ENCODE measurements at regions not wholly inside any gene's neighbourhood (a gene's known extent, or its start where the extent isn't known, plus 50 kb on each side); places are given as distances from the start of the nearest gene placed in this dataset.

- FAIRE-seq: no peak
- POLR2A ChIA-PET: no interaction called here
- SMC1A ChIA-PET (ENCODE audit: uncharacterized antibody, unreplicated experiment): interaction anchor here (0.8 to 2.2 kb wide), 6 partner anchors 10 to 349 kb away, joined by 3 to 4 read pairs (median 4); no protein-coding TSS in a partner anchor
- H2AFZ ChIP-seq (ENCODE audit: control insufficient read depth, low read depth, low read length): no peak overlapping the region
- ATAC-seq: no peak
- H3K4me3 ChIP-seq: no peak overlapping the region
- no peaks in the 10 kb centered on the region for H3K36me3 ChIP-seq (ENCODE audit: control insufficient read depth in 2 of 2, insufficient read depth in 2 of 2, low read length in 1 of 2)
- RAD21 ChIA-PET (ENCODE audit: unreplicated experiment): no interaction called here
- H3K27ac ChIP-seq (ENCODE audit: control insufficient read depth, insufficient read depth): no peak overlapping the region
- no peak for DNase-seq (ENCODE audit: low read depth, low spot score)
- in situ Hi-C loops (cut with MboI): no loop called here
- no peak overlapping the region for H3K4me2 ChIP-seq (ENCODE audit: control insufficient read depth, insufficient read depth)
- no peaks in the 10 kb centered on the region for H4K20me1 ChIP-seq (ENCODE audit: control insufficient read depth, insufficient read depth)
- H3K9ac ChIP-seq (ENCODE audit: control insufficient read depth, insufficient read depth, low read length): no peak overlapping the region
- intact Hi-C loops (cut with micrococcal nuclease; ENCODE audit: unreplicated experiment): no loop called here
- TF ChIP-seq NFXL1 (IDR thresholded peaks at IDR 0.05; ENCODE audit: borderline replicate concordance) (no peak), NR2C1 (IDR thresholded peaks at IDR 0.05) (no peak), EZH2 (IDR thresholded peaks at IDR 0.05; ENCODE audit: borderline replicate concordance, control insufficient read depth, low read depth, low read length) (no peak), ZNF592 (IDR thresholded peaks at IDR 0.05) (no peak), GABPA (IDR thresholded peaks at IDR 0.05; ENCODE audit: low read depth) (no peak), BCLAF1 (IDR thresholded peaks at IDR 0.05) (no peak)
- H3K9me3 ChIP-seq (replicated peaks; ENCODE audit: control insufficient read depth, insufficient read depth, low read length): peaks cover 4% of the 10 kb centered on the region; the same call in 1 of the 3 replicates
- no peaks in the 10 kb centered on the region for H3K79me2 ChIP-seq (ENCODE audit: control insufficient read depth, insufficient read depth, low read length)
- no peaks in the 10 kb centered on the region; the same call in 1 of the 2 replicates for H3K4me1 ChIP-seq (ENCODE audit: control insufficient read depth, insufficient read depth, low read length)
- CTCF ChIA-PET: interaction anchor here (1.0 to 1.7 kb wide), 3 partner anchors 7 to 14 kb away, joined by 3 to 5 read pairs (median 4); no protein-coding TSS in a partner anchor
- H3K27me3 ChIP-seq (replicated peaks in 1 of 2; ENCODE audit: control insufficient read depth in 2 of 2, insufficient read depth in 2 of 2, low read length in 1 of 2): no peaks in the 10 kb centered on the region
- BruUV-seq (replicated peaks): no TSS peak
Measured at GRCh38 chr2:75260946-75261345, 61.6 kb upstream of the TACR1 start.

Data from GM12878 (cell line).